ENCODE measurements at regions not wholly inside any gene's neighbourhood (a gene's known extent, or its start where the extent isn't known, plus 50 kb on each side); places are given as distances from the start of the nearest gene placed in this dataset.

DNA sequence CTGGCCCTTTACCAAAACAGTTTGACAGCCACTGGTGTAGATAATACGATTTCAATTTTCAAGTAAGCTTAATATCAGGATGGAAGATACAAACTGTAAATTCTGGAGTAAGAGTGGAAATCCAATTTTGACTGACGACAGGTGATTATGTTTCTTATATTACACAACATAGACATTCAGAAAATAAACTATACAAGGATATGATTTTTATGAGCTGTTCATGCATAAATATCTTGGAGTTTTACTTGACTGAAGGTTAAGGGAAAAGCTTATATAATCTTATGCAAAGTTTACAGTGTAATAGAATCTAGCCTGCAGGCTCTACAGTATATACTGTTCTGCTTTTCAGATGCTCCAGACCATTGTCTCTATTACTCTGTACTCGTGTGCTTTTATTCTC is 1672.3 kb downstream of the ARAP2 start:
- H3K9me3 ChIP-seq (ENCODE audit: control insufficient read depth, insufficient read depth, low read depth, low read length) = no peaks in the 10 kb centered on the region
- no peak overlapping the region for H3K27ac ChIP-seq (ENCODE audit: low read length)
- H3K4me1 ChIP-seq (ENCODE audit: control insufficient read depth, insufficient read depth, low read length) = no peaks in the 10 kb centered on the region
- BruUV-seq (replicated peaks) = no TSS peak
- no peaks in the 10 kb centered on the region for H3K36me3 ChIP-seq (ENCODE audit: control insufficient read depth, insufficient read depth, low read length)
- intact Hi-C loops (cut with micrococcal nuclease; ENCODE audit: unreplicated experiment) (no loop called here), in situ Hi-C loops (cut with HindIII; ENCODE audit: low pct_unique_long_range_greater_than_20kb, low sequenced_read_pairs) (no loop called here)
- POLR2A ChIA-PET = no interaction called here
- no peaks in the 10 kb centered on the region for H3K27me3 ChIP-seq (ENCODE audit: control insufficient read depth, insufficient read depth, low read length)
- H3K4me3 ChIP-seq (ENCODE audit: low read depth in 2 of 2, low read length in 2 of 2) = no peak overlapping the region
- DNase-seq (ENCODE audit: low read depth, low spot score) (no peak), ATAC-seq (no peak)
- TF ChIP-seq TCF7L2 (IDR thresholded peaks at IDR 0.05; ENCODE audit: low read depth, low read length) (no peak), POLR2AphosphoS5 (IDR thresholded peaks at IDR 0.05; ENCODE audit: low read depth, low read length) (no peak), SIN3A (IDR thresholded peaks at IDR 0.05; ENCODE audit: borderline replicate concordance, insufficient read depth, low read depth, low read length) (no peak)
- TF ChIP-seq, protein P1, sequence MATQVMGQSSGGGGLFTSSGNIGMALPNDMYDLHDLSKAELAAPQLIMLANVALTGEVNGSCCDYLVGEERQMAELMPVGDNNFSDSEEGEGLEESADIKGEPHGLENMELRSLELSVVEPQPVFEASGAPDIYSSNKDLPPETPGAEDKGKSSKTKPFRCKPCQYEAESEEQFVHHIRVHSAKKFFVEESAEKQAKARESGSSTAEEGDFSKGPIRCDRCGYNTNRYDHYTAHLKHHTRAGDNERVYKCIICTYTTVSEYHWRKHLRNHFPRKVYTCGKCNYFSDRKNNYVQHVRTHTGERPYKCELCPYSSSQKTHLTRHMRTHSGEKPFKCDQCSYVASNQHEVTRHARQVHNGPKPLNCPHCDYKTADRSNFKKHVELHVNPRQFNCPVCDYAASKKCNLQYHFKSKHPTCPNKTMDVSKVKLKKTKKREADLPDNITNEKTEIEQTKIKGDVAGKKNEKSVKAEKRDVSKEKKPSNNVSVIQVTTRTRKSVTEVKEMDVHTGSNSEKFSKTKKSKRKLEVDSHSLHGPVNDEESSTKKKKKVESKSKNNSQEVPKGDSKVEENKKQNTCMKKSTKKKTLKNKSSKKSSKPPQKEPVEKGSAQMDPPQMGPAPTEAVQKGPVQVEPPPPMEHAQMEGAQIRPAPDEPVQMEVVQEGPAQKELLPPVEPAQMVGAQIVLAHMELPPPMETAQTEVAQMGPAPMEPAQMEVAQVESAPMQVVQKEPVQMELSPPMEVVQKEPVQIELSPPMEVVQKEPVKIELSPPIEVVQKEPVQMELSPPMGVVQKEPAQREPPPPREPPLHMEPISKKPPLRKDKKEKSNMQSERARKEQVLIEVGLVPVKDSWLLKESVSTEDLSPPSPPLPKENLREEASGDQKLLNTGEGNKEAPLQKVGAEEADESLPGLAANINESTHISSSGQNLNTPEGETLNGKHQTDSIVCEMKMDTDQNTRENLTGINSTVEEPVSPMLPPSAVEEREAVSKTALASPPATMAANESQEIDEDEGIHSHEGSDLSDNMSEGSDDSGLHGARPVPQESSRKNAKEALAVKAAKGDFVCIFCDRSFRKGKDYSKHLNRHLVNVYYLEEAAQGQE (IDR thresholded peaks at IDR 0.05; ENCODE audit: insufficient read depth in 1 of 2, low read depth in 2 of 2, low read length in 1 of 2) = no peak
- TF ChIP-seq, protein P2, sequence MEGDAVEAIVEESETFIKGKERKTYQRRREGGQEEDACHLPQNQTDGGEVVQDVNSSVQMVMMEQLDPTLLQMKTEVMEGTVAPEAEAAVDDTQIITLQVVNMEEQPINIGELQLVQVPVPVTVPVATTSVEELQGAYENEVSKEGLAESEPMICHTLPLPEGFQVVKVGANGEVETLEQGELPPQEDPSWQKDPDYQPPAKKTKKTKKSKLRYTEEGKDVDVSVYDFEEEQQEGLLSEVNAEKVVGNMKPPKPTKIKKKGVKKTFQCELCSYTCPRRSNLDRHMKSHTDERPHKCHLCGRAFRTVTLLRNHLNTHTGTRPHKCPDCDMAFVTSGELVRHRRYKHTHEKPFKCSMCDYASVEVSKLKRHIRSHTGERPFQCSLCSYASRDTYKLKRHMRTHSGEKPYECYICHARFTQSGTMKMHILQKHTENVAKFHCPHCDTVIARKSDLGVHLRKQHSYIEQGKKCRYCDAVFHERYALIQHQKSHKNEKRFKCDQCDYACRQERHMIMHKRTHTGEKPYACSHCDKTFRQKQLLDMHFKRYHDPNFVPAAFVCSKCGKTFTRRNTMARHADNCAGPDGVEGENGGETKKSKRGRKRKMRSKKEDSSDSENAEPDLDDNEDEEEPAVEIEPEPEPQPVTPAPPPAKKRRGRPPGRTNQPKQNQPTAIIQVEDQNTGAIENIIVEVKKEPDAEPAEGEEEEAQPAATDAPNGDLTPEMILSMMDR (IDR thresholded peaks at IDR 0.05) = no peak
- CTCF ChIA-PET = no interaction called here

GRCh38 chr4:34615315-34615714 is 1629.0 kb downstream of the ARAP2 start:
- ATAC-seq (no peak), DNase-seq (ENCODE audit: low read depth, low spot score) (no peak)
- Histone ChIP-seq H3K27ac (ENCODE audit: low read length) (no peak overlapping the region), H3K36me3 (ENCODE audit: control insufficient read depth, insufficient read depth, low read length) (no peaks in the 10 kb centered on the region), H3K4me1 (ENCODE audit: control insufficient read depth, insufficient read depth, low read length) (no peaks in the 10 kb centered on the region), H3K9me3 (ENCODE audit: control insufficient read depth, insufficient read depth, low read depth, low read length) (no peaks in the 10 kb centered on the region), H3K27me3 (ENCODE audit: control insufficient read depth, insufficient read depth, low read length) (no peaks in the 10 kb centered on the region), H3K4me3 (ENCODE audit: low read depth in 2 of 2, low read length in 2 of 2) (no peak overlapping the region)
- no peak for TF ChIP-seq POLR2AphosphoS5 (IDR thresholded peaks at IDR 0.05; ENCODE audit: low read depth, low read length)
- TF ChIP-seq, protein P2 (IDR thresholded peaks at IDR 0.05) = no peak
- TF ChIP-seq, protein P1 (IDR thresholded peaks at IDR 0.05; ENCODE audit: insufficient read depth in 1 of 2, low read depth in 2 of 2, low read length in 1 of 2) = no peak
- no peak for TF ChIP-seq TCF7L2 (IDR thresholded peaks at IDR 0.05; ENCODE audit: low read depth, low read length)
- no peak for TF ChIP-seq SIN3A (IDR thresholded peaks at IDR 0.05; ENCODE audit: borderline replicate concordance, insufficient read depth, low read depth, low read length)
- intact Hi-C loops (cut with micrococcal nuclease; ENCODE audit: unreplicated experiment) = no loop called here
- CTCF ChIA-PET = no interaction called here
- POLR2A ChIA-PET = no interaction called here
- in situ Hi-C loops (cut with HindIII; ENCODE audit: low pct_unique_long_range_greater_than_20kb, low sequenced_read_pairs) = no loop called here
- no TSS peak for BruUV-seq (replicated peaks)

Measured in Panc1 (cell line).